Fibroblast of the conjunctiva (primary cell): ENCODE measurements at regions not wholly inside any gene's neighbourhood (a gene's known extent, or its start where the extent isn't known, plus 50 kb on each side); places are given as distances from the start of the nearest gene placed in this dataset.
"Not testable (repeated sequence)": the region's sequence is repeated elsewhere in the genome, so short reads cannot be mapped to it uniquely, and the experiment has no call there.

Experiments used
- DNase-seq: peaks from one replicate; pipeline ENCODE4 v3.0.0-alpha.2; 2010; ENCODE audit warnings: low read depth

GRCh38 chr4:177802661-177803060 is 360.4 kb upstream of the AGA start:
- no peak for DNase-seq

DNA sequence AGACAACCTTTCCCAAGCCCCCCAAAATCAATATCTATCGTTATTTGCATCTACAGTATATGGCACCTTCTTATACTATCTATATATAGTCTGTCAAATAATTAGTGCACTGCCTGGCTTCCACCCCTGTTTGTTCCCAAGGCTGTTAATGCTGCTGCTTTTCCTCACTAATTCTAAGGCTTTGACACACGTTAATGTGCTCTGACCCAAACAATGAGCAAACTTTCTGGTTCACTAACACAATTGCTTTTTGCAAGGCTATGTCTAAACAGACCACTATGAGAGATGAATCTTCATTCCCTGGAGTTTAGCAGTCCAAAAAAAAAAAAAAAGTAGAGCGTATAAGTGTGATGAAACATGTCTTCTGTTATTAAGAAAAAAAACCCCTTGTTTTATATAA is 360.9 kb upstream of the AGA start:
- no peak for DNase-seq

- no peak for DNase-seq
Observed at GRCh38 chr4:177809791-177810190, 367.6 kb upstream of the AGA start.

DNA sequence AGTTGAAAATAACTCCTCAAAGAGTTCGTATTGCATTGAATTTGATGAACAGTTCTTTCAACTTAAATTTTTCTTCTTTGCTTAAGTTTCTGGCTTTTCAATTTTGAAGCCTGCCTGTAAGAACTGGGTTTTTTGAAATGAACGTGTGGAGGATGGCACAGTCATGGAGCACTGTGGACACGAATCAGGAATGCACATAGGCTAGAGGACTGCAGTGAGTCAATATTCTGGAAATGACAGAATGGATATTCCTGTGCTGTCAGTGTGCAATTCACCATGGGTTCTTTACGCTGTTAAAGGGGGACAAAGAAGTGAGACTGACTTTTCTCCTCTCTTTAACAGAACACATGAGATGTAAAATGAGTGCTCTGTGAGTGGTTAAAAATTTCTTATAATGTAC is 368.0 kb upstream of the AGA start:
- no peak for DNase-seq

GRCh38 chr4:177818392-177818791 is 376.2 kb upstream of the AGA start:
- DNase-seq, result not testable (repeated sequence)

DNA sequence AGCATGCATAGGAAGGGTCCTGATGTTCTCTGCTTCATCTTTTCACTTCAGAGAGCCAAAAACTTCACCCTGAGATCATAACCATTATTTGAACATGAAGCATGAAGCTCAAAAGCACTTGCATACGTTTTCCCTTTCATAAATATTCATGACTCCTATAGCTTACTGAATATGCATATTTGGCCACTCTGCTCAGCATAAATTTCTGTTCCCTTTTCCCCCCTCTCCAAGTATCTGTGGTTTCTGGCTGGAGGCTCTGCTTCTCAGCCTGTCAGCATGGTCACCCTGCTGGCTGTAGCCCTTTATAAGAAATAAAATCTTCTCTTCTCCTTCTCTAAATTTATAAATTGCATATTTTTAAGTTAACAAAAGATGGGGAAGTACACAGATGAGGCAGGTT is 384.7 kb upstream of the AGA start:
- no peak for DNase-seq

GRCh38 chr4:177841258-177841657 is 399.0 kb upstream of the AGA start:
- DNase-seq, result no peak

DNA sequence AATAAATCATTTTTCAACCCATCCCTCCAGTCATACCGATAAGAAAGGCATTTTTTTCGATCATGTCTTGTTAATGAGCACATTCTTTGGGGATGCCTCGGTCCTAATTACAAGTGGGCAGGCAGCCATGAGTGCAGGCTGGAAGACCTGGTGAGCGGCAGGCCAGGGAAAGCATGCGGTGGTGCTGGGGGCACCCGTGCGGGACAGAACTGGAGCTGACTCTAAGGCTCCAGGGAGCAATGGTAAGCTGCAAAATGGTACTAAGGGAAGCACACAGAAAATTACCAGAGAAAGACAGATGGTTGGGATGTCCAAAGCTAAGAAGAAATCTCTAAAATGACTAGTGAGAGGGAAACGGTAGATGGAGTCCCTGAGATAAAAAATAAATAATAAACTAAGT is 411.0 kb upstream of the AGA start:
- no peak for DNase-seq

- DNase-seq, result no peak
Observed at GRCh38 chr4:177855507-177856197, 413.4 kb upstream of the AGA start.

GRCh38 chr4:177860171-177860570 is 417.9 kb upstream of the AGA start:
- DNase-seq, result no peak

- no peak for DNase-seq
Observed at GRCh38 chr4:177861551-177862094, 419.4 kb upstream of the AGA start.

- no peak for DNase-seq
Observed at GRCh38 chr4:177862541-177863176, 420.4 kb upstream of the AGA start.

GRCh38 chr4:177879851-177880250 is 437.6 kb upstream of the AGA start:
- no peak for DNase-seq

DNA sequence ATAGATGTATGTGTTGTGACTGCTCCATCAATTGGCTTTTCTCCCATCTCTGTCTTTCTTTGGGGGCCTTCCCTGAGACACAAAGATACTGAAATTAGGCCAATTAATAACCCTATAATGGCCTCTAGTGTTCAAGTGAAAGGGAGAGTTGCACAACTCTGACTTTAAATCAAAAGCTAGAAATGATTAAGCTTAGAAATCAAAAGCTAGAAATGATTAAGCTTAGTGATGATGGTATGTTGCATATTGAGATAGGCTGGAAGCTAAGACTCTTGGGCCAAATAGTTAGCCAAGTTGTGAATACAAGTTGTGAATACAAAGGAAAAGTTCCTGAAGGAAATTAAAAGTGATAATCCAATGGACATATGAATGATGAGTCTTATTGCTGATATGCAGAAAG is 452.9 kb upstream of the AGA start:
- no peak for DNase-seq

- no peak for DNase-seq
Observed at GRCh38 chr4:177901786-177902185, 459.5 kb upstream of the AGA start.

DNA sequence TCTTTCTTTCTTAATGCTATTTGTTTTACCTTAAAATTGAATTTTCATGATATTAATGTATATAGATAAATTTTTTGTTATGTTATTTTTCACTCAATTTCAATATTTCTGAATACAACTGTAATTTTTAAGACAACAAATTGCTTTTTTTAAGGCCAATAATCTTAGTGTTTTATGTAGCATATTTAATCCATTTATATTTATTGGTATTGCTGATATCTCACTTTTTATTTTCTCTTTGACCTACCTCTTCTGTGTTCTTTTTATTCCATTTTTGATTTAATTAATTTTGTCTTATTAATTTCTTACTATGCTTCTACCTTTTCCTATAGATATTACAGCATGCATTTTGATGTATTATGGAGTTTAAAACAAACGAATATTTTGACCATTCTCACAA is 460.1 kb upstream of the AGA start:
- no peak for DNase-seq

GRCh38 chr4:177907736-177908424 is 465.6 kb upstream of the AGA start:
- no peak for DNase-seq

DNA sequence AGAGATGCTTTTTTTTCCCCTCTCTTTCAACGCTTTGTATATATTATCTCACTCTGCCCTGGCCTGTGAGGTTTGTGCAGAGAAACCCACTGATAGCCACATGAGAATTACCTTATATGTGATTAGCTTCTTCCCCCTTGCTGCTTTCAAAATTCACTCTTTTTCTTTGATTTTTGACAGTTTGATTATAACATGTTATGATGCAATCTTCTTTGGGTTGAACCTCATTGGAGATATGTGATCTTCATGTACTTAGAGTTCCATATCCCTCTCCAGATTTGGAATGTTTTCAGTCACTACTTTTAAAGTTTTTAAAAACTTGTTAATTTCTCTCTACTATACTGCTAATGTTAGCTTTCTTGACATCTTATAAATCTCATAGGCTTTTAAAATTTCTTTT is 479.5 kb upstream of the AGA start:
- DNase-seq, result no peak

GRCh38 chr4:177923888-177924287 is 481.7 kb upstream of the AGA start:
- DNase-seq, result no peak

DNA sequence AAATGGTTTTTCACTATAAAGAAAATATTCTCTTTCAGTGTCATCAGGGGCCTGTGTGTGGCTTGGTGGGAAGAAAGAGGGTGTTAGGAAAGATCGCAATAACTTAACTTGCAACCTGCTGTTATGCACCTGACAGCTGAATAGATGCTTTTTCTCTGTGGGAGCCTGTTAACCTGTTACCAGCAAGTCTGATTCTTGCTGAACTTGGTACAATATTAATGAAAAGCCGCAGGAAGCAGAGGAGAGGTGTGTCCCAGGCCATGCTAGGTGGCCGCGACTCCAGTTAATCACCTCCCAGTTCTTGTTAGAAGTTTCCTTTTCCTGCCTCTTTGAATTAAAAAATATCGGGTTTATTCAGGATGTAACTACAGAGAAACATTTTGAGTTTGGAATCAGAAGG is 494.8 kb upstream of the AGA start:
- DNase-seq, result no peak

DNA sequence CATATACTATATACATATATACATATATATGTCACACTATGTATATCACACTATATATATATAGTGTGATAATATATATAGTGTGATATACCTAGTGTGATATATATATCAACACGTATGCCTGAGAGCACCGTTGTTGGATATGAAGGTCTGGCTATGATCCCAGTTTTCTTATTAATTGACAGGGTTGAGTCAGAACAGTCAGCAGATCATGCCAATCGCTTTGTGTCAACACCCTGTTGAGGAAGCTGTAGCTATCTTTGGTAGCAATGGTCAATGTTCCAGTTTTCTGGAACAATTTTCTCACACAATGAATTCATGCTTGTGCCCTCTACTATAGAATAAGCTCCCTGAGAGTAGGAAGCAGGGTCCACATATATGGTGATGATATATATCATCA is 496.0 kb upstream of the AGA start:
- DNase-seq, result no peak

- no peak for DNase-seq
Observed at GRCh38 chr4:177945268-177945667, 503.0 kb upstream of the AGA start.

GRCh38 chr4:177947607-177948006 is 505.4 kb upstream of the AGA start:
- DNase-seq, result no peak
